ENCODE measurements at regions not wholly inside any gene's neighbourhood (a gene's known extent, or its start where the extent isn't known, plus 50 kb on each side); places are given as distances from the start of the nearest gene placed in this dataset.

- H3K27ac ChIP-seq: peak overlapping the region in 2 of 4 donors; percentile 62 to 65
- DNase-seq (ENCODE audit: low spot score in 2 of 2): no peak
Observed at GRCh38 chr6:55669028-55669427, 90.0 kb upstream of the HMGCLL1 start.

GRCh38 chr6:55668591-55668990 is 89.6 kb upstream of the HMGCLL1 start:
- Histone ChIP-seq H3K36me3 (no peaks in the 10 kb centered on the region), H3K9me3 (peaks cover 0 to 1% (median under 1%) of the 10 kb centered on the region in 4 donors), H3K4me3 (no peak overlapping the region), H3K4me1 (peaks cover 0 to 25% (median 0%) of the 10 kb centered on the region in 4 donors), H3K27ac (peak overlapping the region in 2 of 4 donors; percentile 62 to 65), H3K27me3 (no peaks in the 10 kb centered on the region)
- peak in 1 of 2 donors; percentile 7 for DNase-seq (ENCODE audit: low spot score in 2 of 2)
- TF ChIP-seq EP300 (IDR thresholded peaks at IDR 0.05) (no peak), POLR2A (IDR thresholded peaks at IDR 0.05) (no peak), CTCF (IDR thresholded peaks at IDR 0.05) (no peak)
- 34 to 42% methylated on average over 3 of the region's 3 CpGs for WGBS, 2 donors

More at GRCh38 chr6:55669028-55669427, 90.0 kb upstream of the HMGCLL1 start:
- Histone ChIP-seq H3K27me3 (no peaks in the 10 kb centered on the region), H3K9me3 (no peaks in the 10 kb centered on the region), H3K4me1 (peaks cover 0 to 25% (median 0%) of the 10 kb centered on the region in 4 donors), H3K36me3 (no peaks in the 10 kb centered on the region), H3K4me3 (no peak overlapping the region)
- TF ChIP-seq CTCF (IDR thresholded peaks at IDR 0.05) (no peak), EP300 (IDR thresholded peaks at IDR 0.05) (no peak), POLR2A (IDR thresholded peaks at IDR 0.05) (no peak)
- 72 to 87% methylated on average over 1 of the region's 1 CpG for WGBS, 2 donors

- no peak overlapping the region for H3K27ac ChIP-seq
Observed at GRCh38 chr6:55667341-55667740, 88.3 kb upstream of the HMGCLL1 start.

GRCh38 chr6:55666606-55667225 is 87.7 kb upstream of the HMGCLL1 start:
- Histone ChIP-seq H3K9me3 (peaks cover 0 to 14% (median 3%) of the 10 kb centered on the region in 4 donors), H3K4me1 (peaks cover 0 to 25% (median 0%) of the 10 kb centered on the region in 4 donors), H3K36me3 (no peaks in the 10 kb centered on the region), H3K27ac (no peak overlapping the region), H3K27me3 (no peaks in the 10 kb centered on the region), H3K4me3 (no peak overlapping the region)
- WGBS, 2 donors: 67 to 75% methylated on average over 2 of the region's 2 CpGs
- no peak for DNase-seq (ENCODE audit: low spot score in 2 of 2)
- TF ChIP-seq EP300 (IDR thresholded peaks at IDR 0.05) (no peak), POLR2A (IDR thresholded peaks at IDR 0.05) (no peak), CTCF (IDR thresholded peaks at IDR 0.05) (no peak)

More at GRCh38 chr6:55667341-55667740, 88.3 kb upstream of the HMGCLL1 start:
- no peak for DNase-seq (ENCODE audit: low spot score in 2 of 2)
- TF ChIP-seq EP300 (IDR thresholded peaks at IDR 0.05) (no peak), CTCF (IDR thresholded peaks at IDR 0.05) (no peak), POLR2A (IDR thresholded peaks at IDR 0.05) (no peak)
- Histone ChIP-seq H3K27me3 (no peaks in the 10 kb centered on the region), H3K9me3 (peaks cover 0 to 8% (median 3%) of the 10 kb centered on the region in 4 donors), H3K36me3 (no peaks in the 10 kb centered on the region), H3K4me3 (no peak overlapping the region), H3K4me1 (peaks cover 0 to 25% (median 0%) of the 10 kb centered on the region in 4 donors)
- WGBS, 2 donors: 48 to 57% methylated on average over 2 of the region's 2 CpGs

GRCh38 chr6:55666037-55666436 is 87.0 kb upstream of the HMGCLL1 start:
- no peak for DNase-seq (ENCODE audit: low spot score in 2 of 2)
- Histone ChIP-seq H3K9me3 (peaks cover 0 to 18% (median 3%) of the 10 kb centered on the region in 4 donors), H3K27me3 (no peaks in the 10 kb centered on the region), H3K36me3 (no peaks in the 10 kb centered on the region), H3K4me3 (no peak overlapping the region), H3K4me1 (peaks cover 0 to 25% (median 0%) of the 10 kb centered on the region in 4 donors), H3K27ac (no peak overlapping the region)
- no peak for TF ChIP-seq POLR2A (IDR thresholded peaks at IDR 0.05)
- no peak for TF ChIP-seq CTCF (IDR thresholded peaks at IDR 0.05)
- no peak for TF ChIP-seq EP300 (IDR thresholded peaks at IDR 0.05)
- 36 to 39% methylated on average over 3 of the region's 3 CpGs for WGBS, 2 donors

Data from tibial nerve (tissue), 4 donors.